ENCODE measurements at regions not wholly inside any gene's neighbourhood (a gene's known extent, or its start where the extent isn't known, plus 50 kb on each side); places are given as distances from the start of the nearest gene placed in this dataset.

GRCh38 chr7:131254211-131254610 lies 73.5 kb upstream of the MKLN1 start:
- Histone ChIP-seq H3K36me3 (ENCODE audit: control insufficient read depth, insufficient read depth, low read length) (no peaks in the 10 kb centered on the region), H3K9ac (ENCODE audit: low read length) (no peak overlapping the region), H3K27me3 (ENCODE audit: control insufficient read depth, insufficient read depth, low read length) (no peaks in the 10 kb centered on the region), H3K4me1 (ENCODE audit: control insufficient read depth, insufficient read depth, low read length) (no peaks in the 10 kb centered on the region), H3K4me3 (ENCODE audit: low read length) (no peak overlapping the region), H3K27ac (ENCODE audit: low read depth, low read length) (no peak overlapping the region)

- no peak overlapping the region for H3K9ac ChIP-seq (ENCODE audit: low read length)
- H3K4me3 ChIP-seq (ENCODE audit: low read length) = no peak overlapping the region
- no peaks in the 10 kb centered on the region for H3K4me1 ChIP-seq (ENCODE audit: control insufficient read depth, insufficient read depth, low read length)
- H3K27me3 ChIP-seq (ENCODE audit: control insufficient read depth, insufficient read depth, low read length) = no peaks in the 10 kb centered on the region
- no peak overlapping the region for H3K27ac ChIP-seq (ENCODE audit: low read depth, low read length)
- no peaks in the 10 kb centered on the region for H3K36me3 ChIP-seq (ENCODE audit: control insufficient read depth, insufficient read depth, low read length)
Measured at GRCh38 chr7:131255242-131255641, 72.4 kb upstream of the MKLN1 start.

- Histone ChIP-seq H3K27ac (ENCODE audit: low read depth, low read length) (no peak overlapping the region), H3K9ac (ENCODE audit: low read length) (no peak overlapping the region), H3K36me3 (ENCODE audit: control insufficient read depth, insufficient read depth, low read length) (no peaks in the 10 kb centered on the region), H3K4me3 (ENCODE audit: low read length) (no peak overlapping the region), H3K27me3 (ENCODE audit: control insufficient read depth, insufficient read depth, low read length) (no peaks in the 10 kb centered on the region), H3K4me1 (ENCODE audit: control insufficient read depth, insufficient read depth, low read length) (no peaks in the 10 kb centered on the region)
Measured at GRCh38 chr7:131261476-131261994, 66.1 kb upstream of the MKLN1 start.

- Histone ChIP-seq H3K36me3 (ENCODE audit: control insufficient read depth, insufficient read depth, low read length) (no peaks in the 10 kb centered on the region), H3K27me3 (ENCODE audit: control insufficient read depth, insufficient read depth, low read length) (no peaks in the 10 kb centered on the region), H3K9ac (ENCODE audit: low read length) (no peak overlapping the region), H3K4me3 (ENCODE audit: low read length) (no peak overlapping the region), H3K27ac (ENCODE audit: low read depth, low read length) (no peak overlapping the region), H3K4me1 (ENCODE audit: control insufficient read depth, insufficient read depth, low read length) (no peaks in the 10 kb centered on the region)
Measured at GRCh38 chr7:131265227-131265626, 62.4 kb upstream of the MKLN1 start.

- no peak overlapping the region for H3K4me3 ChIP-seq (ENCODE audit: low read length)
- no peaks in the 10 kb centered on the region for H3K4me1 ChIP-seq (ENCODE audit: control insufficient read depth, insufficient read depth, low read length)
- H3K9ac ChIP-seq (ENCODE audit: low read length) = no peak overlapping the region
- no peak overlapping the region for H3K27ac ChIP-seq (ENCODE audit: low read depth, low read length)
- H3K36me3 ChIP-seq (ENCODE audit: control insufficient read depth, insufficient read depth, low read length) = no peaks in the 10 kb centered on the region
- H3K27me3 ChIP-seq (ENCODE audit: control insufficient read depth, insufficient read depth, low read length) = no peaks in the 10 kb centered on the region
Measured at GRCh38 chr7:131267631-131268030, 60.0 kb upstream of the MKLN1 start.

GRCh38 chr7:131268906-131269305 lies 58.8 kb upstream of the MKLN1 start:
- H3K4me1 ChIP-seq (ENCODE audit: control insufficient read depth, insufficient read depth, low read length) = no peaks in the 10 kb centered on the region
- no peak overlapping the region for H3K4me3 ChIP-seq (ENCODE audit: low read length)
- no peaks in the 10 kb centered on the region for H3K36me3 ChIP-seq (ENCODE audit: control insufficient read depth, insufficient read depth, low read length)
- no peak overlapping the region for H3K27ac ChIP-seq (ENCODE audit: low read depth, low read length)
- no peaks in the 10 kb centered on the region for H3K27me3 ChIP-seq (ENCODE audit: control insufficient read depth, insufficient read depth, low read length)
- H3K9ac ChIP-seq (ENCODE audit: low read length) = no peak overlapping the region

- Histone ChIP-seq H3K4me1 (ENCODE audit: control insufficient read depth, insufficient read depth, low read length) (no peaks in the 10 kb centered on the region), H3K27me3 (ENCODE audit: control insufficient read depth, insufficient read depth, low read length) (no peaks in the 10 kb centered on the region), H3K27ac (ENCODE audit: low read depth, low read length) (no peak overlapping the region), H3K9ac (ENCODE audit: low read length) (no peak overlapping the region), H3K36me3 (ENCODE audit: control insufficient read depth, insufficient read depth, low read length) (no peaks in the 10 kb centered on the region), H3K4me3 (ENCODE audit: low read length) (no peak overlapping the region)
Measured at GRCh38 chr7:131272086-131272485, 55.6 kb upstream of the MKLN1 start.

- no peak overlapping the region for H3K27ac ChIP-seq (ENCODE audit: low read depth, low read length)
- H3K4me1 ChIP-seq (ENCODE audit: control insufficient read depth, insufficient read depth, low read length) = no peaks in the 10 kb centered on the region
- no peaks in the 10 kb centered on the region for H3K36me3 ChIP-seq (ENCODE audit: control insufficient read depth, insufficient read depth, low read length)
- H3K27me3 ChIP-seq (ENCODE audit: control insufficient read depth, insufficient read depth, low read length) = no peaks in the 10 kb centered on the region
- no peak overlapping the region for H3K9ac ChIP-seq (ENCODE audit: low read length)
- H3K4me3 ChIP-seq (ENCODE audit: low read length) = no peak overlapping the region
Measured at GRCh38 chr7:131274986-131275385, 52.7 kb upstream of the MKLN1 start.

GRCh38 chr7:131276190-131276589 lies 51.5 kb upstream of the MKLN1 start:
- Histone ChIP-seq H3K27ac (ENCODE audit: low read depth, low read length) (no peak overlapping the region), H3K4me1 (ENCODE audit: control insufficient read depth, insufficient read depth, low read length) (no peaks in the 10 kb centered on the region), H3K4me3 (ENCODE audit: low read length) (no peak overlapping the region), H3K36me3 (ENCODE audit: control insufficient read depth, insufficient read depth, low read length) (no peaks in the 10 kb centered on the region), H3K27me3 (ENCODE audit: control insufficient read depth, insufficient read depth, low read length) (no peaks in the 10 kb centered on the region), H3K9ac (ENCODE audit: low read length) (no peak overlapping the region)

- H3K9ac ChIP-seq (ENCODE audit: low read length) = no peak overlapping the region
- H3K36me3 ChIP-seq (ENCODE audit: control insufficient read depth, insufficient read depth, low read length) = no peaks in the 10 kb centered on the region
- H3K27ac ChIP-seq (ENCODE audit: low read depth, low read length) = no peak overlapping the region
- no peaks in the 10 kb centered on the region for H3K27me3 ChIP-seq (ENCODE audit: control insufficient read depth, insufficient read depth, low read length)
- no peak overlapping the region for H3K4me3 ChIP-seq (ENCODE audit: low read length)
- no peaks in the 10 kb centered on the region for H3K4me1 ChIP-seq (ENCODE audit: control insufficient read depth, insufficient read depth, low read length)
Measured at GRCh38 chr7:131276748-131277147, 50.9 kb upstream of the MKLN1 start.
